ENCODE measurements at regions not wholly inside any gene's neighbourhood (a gene's known extent, or its start where the extent isn't known, plus 50 kb on each side); places are given as distances from the start of the nearest gene placed in this dataset.

GRCh38 chr6:126475449-126475848 lies 135.5 kb downstream of the CENPW start:
- no peak for TF ChIP-seq CTCF (IDR thresholded peaks at IDR 0.05)
- no peak for TF ChIP-seq POLR2A (IDR thresholded peaks at IDR 0.05)

Measured in esophagus squamous epithelium (tissue), 4 donors.